Activated CD8-positive, alpha-beta memory T cell treated with anti-CD3 and anti-CD28 coated beads, Interleukin-2, amount 10 ng/mL, durations not matched to agents 7 days and 5 days (primary cell): ENCODE measurements at regions not wholly inside any gene's neighbourhood (a gene's known extent, or its start where the extent isn't known, plus 50 kb on each side); places are given as distances from the start of the nearest gene placed in this dataset.

Experiments
- ATAC-seq: fragments of 150-1000 bp; cut with Tn5 transposase; one replicate; pipeline ENCODE4 v1.10.0; 2021; ENCODE audit warnings: moderate library complexity
- CTCF ChIA-PET: fragments of 350-600 bp; sonication (Branson Sonifier 250); formaldehyde crosslinking; loops from one replicate; lab custom pipeline; 2021; ENCODE audit warnings: antibody characterized with exemption; lab: Charles Lee
- DNase-seq: peaks from one replicate; pipeline ENCODE4 v3.0.0-alpha.2; 2020
- H3K27ac Mint-ChIP-seq: one replicate; pipeline ENCODE4 v1.8.0; 2021; ENCODE audit warnings: mild to moderate bottlenecking, mixed read lengths
- H3K27me3 Mint-ChIP-seq: one replicate; pipeline ENCODE4 v1.8.0; 2021; ENCODE audit warnings: mixed read lengths
- H3K36me3 Mint-ChIP-seq: one replicate; pipeline ENCODE4 v1.8.0; 2021; ENCODE audit warnings: mild to moderate bottlenecking, mixed read lengths
- H3K4me1 Mint-ChIP-seq: one replicate; pipeline ENCODE4 v1.8.0; 2021; ENCODE audit warnings: mixed read lengths
- H3K4me3 Mint-ChIP-seq: one replicate; pipeline ENCODE4 v1.8.0; 2021; ENCODE audit warnings: mild to moderate bottlenecking, moderate library complexity, mixed read lengths
- H3K9me3 Mint-ChIP-seq: one replicate; pipeline ENCODE4 v1.8.0; 2022; ENCODE audit warnings: low read depth, mixed read lengths

- Mint-ChIP-seq H3K4me3 (no peak overlapping the region), H3K27me3 (peaks cover 15% of the 10 kb centered on the region), H3K36me3 (no peaks in the 10 kb centered on the region), H3K4me1 (no peaks in the 10 kb centered on the region), H3K9me3 (no peaks in the 10 kb centered on the region), H3K27ac (no peak overlapping the region)
- ATAC-seq = no peak
- CTCF ChIA-PET = no interaction called here
- DNase-seq = no peak
These were observed 56.8 kb upstream of the EXOC1L start for GRCh38 chr4:55762819-55763218.

- Mint-ChIP-seq H3K9me3 (no peaks in the 10 kb centered on the region), H3K4me3 (no peak overlapping the region), H3K27ac (no peak overlapping the region)
These were observed 55.6 kb upstream of the EXOC1L start for GRCh38 chr4:55763996-55764395.

GRCh38 chr4:55765070-55765469, 54.5 kb upstream of the EXOC1L start:
- H3K9me3 Mint-ChIP-seq = no peaks in the 10 kb centered on the region
- no peaks in the 10 kb centered on the region for H3K4me1 Mint-ChIP-seq
- H3K27me3 Mint-ChIP-seq = peaks cover 16% of the 10 kb centered on the region
- no peak overlapping the region for H3K27ac Mint-ChIP-seq
- H3K4me3 Mint-ChIP-seq = no peak overlapping the region
- ATAC-seq (no peak), DNase-seq (no peak)
- H3K36me3 Mint-ChIP-seq = no peaks in the 10 kb centered on the region
- CTCF ChIA-PET = no interaction called here

More at GRCh38 chr4:55763996-55764395, 55.6 kb upstream of the EXOC1L start:
- CTCF ChIA-PET = no interaction called here
- Mint-ChIP-seq H3K27me3 (peaks cover 16% of the 10 kb centered on the region), H3K4me1 (no peaks in the 10 kb centered on the region), H3K36me3 (no peaks in the 10 kb centered on the region)
- no peak for DNase-seq
- no peak for ATAC-seq

GRCh38 chr4:55768291-55768690, 51.3 kb upstream of the EXOC1L start:
- H3K4me1 Mint-ChIP-seq = no peaks in the 10 kb centered on the region
- CTCF ChIA-PET = no interaction called here
- no peaks in the 10 kb centered on the region for H3K36me3 Mint-ChIP-seq
- H3K9me3 Mint-ChIP-seq = no peaks in the 10 kb centered on the region
- no peak for DNase-seq
- H3K27ac Mint-ChIP-seq = no peak overlapping the region
- peaks cover 13% of the 10 kb centered on the region for H3K27me3 Mint-ChIP-seq
- no peak for ATAC-seq
- H3K4me3 Mint-ChIP-seq = no peak overlapping the region
